ENCODE measurements at regions not wholly inside any gene's neighbourhood (a gene's known extent, or its start where the extent isn't known, plus 50 kb on each side); places are given as distances from the start of the nearest gene placed in this dataset.
"Not testable (repeated sequence)": the region's sequence is repeated elsewhere in the genome, so short reads cannot be mapped to it uniquely, and the experiment has no call there.

DNA sequence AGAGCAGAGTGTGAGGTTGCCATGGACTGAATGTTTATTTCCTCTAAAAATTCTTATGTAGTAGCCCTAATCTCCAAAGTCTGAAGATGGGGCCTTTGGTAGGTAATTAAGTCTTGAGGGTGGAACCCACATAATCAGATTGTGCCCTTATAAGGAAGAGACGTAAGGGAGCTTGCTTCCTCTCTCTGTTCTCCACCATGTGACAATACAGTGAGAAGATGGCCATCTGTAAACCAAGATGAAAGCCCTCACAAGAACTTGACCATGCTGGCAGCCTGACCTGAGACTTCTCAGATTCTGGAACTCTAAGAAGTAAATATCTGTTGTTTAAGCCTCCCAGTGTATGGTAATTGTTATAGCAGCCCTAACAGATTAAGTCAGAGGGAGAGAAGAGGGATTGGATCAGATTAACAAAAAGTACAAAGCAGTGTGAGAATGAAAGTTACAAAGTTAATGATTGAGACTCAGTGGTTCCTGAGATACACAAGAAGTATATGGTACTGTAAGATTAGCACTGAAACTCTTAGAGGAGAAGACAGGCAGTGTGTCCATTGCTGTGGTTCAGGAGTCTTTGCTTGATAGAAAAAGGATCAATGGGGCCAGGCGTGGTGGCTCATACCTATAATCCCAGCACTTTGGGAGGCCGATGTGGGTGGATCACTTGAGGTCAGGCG lies 82.5 kb upstream of the GC start:
- Histone ChIP-seq H3K4me2 (ENCODE audit: low read depth, low read length, poor library complexity, severe bottlenecking) (no peak overlapping the region), H4K20me1 (ENCODE audit: insufficient read depth, low read depth, low read length) (no peaks in the 10 kb centered on the region), H3K36me3 (ENCODE audit: insufficient read depth, low read length) (no peaks in the 10 kb centered on the region), H3K4me3 (ENCODE audit: low read length) (no peak overlapping the region), H3K27ac (ENCODE audit: low read length) (no peak overlapping the region), H3K4me1 (ENCODE audit: low read length) (no peaks in the 10 kb centered on the region), H3K9ac (ENCODE audit: low read length) (no peak overlapping the region), H3K27me3 (ENCODE audit: low read length) (no peaks in the 10 kb centered on the region), H3K9me2 (replicated peaks; ENCODE audit: insufficient read depth, low read length) (no peaks in the 10 kb centered on the region), H3K9me3 (ENCODE audit: low read length) (peaks cover 11% of the 10 kb centered on the region), H3K79me2 (ENCODE audit: low read length) (no peaks in the 10 kb centered on the region), H2AFZ (ENCODE audit: low read length) (no peak overlapping the region)
- no peak for DNase-seq

DNA sequence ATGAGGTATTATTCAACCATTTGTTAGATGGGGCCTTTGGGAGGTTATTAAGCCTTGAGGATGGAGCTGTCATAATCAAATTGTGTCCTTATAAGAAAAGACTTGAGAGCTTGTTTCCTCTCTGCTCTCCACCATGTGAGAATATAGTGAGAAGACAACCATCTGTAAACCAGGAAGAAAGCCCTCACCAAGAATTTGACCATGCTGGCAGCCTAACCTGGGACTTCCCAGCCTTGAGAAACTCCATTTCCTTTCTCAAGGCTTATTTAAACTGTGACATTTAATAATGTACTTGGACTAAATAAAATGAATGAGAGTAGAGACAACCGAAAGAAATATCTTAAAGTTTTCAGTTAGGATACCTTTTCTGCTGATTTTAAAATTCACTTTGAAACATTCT lies 83.7 kb upstream of the GC start:
- H3K4me3 ChIP-seq (ENCODE audit: low read length): no peak overlapping the region
- no peaks in the 10 kb centered on the region for H3K9me2 ChIP-seq (replicated peaks; ENCODE audit: insufficient read depth, low read length)
- no peak for DNase-seq
- no peaks in the 10 kb centered on the region for H3K27me3 ChIP-seq (ENCODE audit: low read length)
- peaks cover 6% of the 10 kb centered on the region; the same call in 1 of the 2 replicates for H3K9me3 ChIP-seq (ENCODE audit: low read length)
- no peaks in the 10 kb centered on the region for H3K79me2 ChIP-seq (ENCODE audit: low read length)
- no peak overlapping the region for H3K9ac ChIP-seq (ENCODE audit: low read length)
- no peaks in the 10 kb centered on the region for H3K4me1 ChIP-seq (ENCODE audit: low read length)
- H2AFZ ChIP-seq (ENCODE audit: low read length): no peak overlapping the region
- no peak overlapping the region for H3K27ac ChIP-seq (ENCODE audit: low read length)
- H4K20me1 ChIP-seq (ENCODE audit: insufficient read depth, low read depth, low read length): no peaks in the 10 kb centered on the region
- no peak overlapping the region for H3K4me2 ChIP-seq (ENCODE audit: low read depth, low read length, poor library complexity, severe bottlenecking)
- no peaks in the 10 kb centered on the region for H3K36me3 ChIP-seq (ENCODE audit: insufficient read depth, low read length)

DNA sequence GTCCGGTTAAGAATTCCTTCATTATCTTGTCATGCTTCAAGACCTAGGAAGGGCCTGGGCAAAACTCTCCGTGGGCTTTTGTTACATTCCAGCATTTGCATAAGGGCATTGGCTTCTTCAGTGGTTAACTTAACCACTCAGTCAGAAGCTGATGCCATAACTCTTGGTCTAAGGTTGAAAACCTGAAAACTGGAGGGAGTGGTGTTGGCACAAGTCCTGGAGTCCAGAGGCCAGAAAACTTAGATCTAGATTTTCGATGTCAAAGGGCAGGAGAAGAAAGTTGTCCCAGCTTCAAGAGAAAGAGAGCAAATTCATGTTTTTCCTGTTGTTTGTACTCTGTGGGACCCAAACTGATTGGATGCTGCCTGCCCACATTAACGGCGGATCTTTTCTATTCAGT lies 86.6 kb upstream of the GC start:
- Histone ChIP-seq H3K9ac (ENCODE audit: low read length) (no peak overlapping the region), H3K4me2 (ENCODE audit: low read depth, low read length, poor library complexity, severe bottlenecking) (no peak overlapping the region), H3K27ac (ENCODE audit: low read length) (no peak overlapping the region), H3K9me2 (replicated peaks; ENCODE audit: insufficient read depth, low read length) (no peaks in the 10 kb centered on the region), H3K27me3 (ENCODE audit: low read length) (no peaks in the 10 kb centered on the region), H3K4me1 (ENCODE audit: low read length) (no peaks in the 10 kb centered on the region), H2AFZ (ENCODE audit: low read length) (no peak overlapping the region), H3K79me2 (ENCODE audit: low read length) (no peaks in the 10 kb centered on the region), H3K4me3 (ENCODE audit: low read length) (no peak overlapping the region), H3K9me3 (ENCODE audit: low read length) (no peaks in the 10 kb centered on the region), H4K20me1 (ENCODE audit: insufficient read depth, low read depth, low read length) (no peaks in the 10 kb centered on the region), H3K36me3 (ENCODE audit: insufficient read depth, low read length) (no peaks in the 10 kb centered on the region)
- DNase-seq: no peak

DNA sequence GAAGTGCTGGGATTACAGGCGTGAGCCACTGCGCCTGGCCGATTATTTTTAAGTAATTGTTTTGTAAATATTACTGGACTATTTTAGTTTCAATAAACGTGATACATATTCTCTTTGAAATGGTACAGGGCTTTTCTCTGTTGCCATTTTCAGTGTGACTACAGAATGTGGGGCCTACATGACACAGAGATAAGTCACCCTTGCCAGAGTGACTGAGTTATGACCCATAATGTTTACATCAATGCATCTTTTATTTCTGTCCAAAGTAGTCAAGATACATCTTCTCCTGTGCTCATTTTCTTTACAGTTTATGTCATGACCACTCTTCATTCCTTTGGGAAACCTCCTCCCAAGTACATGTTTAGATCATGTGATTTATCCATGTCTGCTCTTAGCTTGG lies 88.3 kb upstream of the GC start:
- Histone ChIP-seq H3K27ac (ENCODE audit: low read length) (no peak overlapping the region), H3K27me3 (ENCODE audit: low read length) (no peaks in the 10 kb centered on the region), H3K9ac (ENCODE audit: low read length) (no peak overlapping the region), H3K9me3 (ENCODE audit: low read length) (no peaks in the 10 kb centered on the region), H3K4me3 (ENCODE audit: low read length) (no peak overlapping the region), H3K4me1 (ENCODE audit: low read length) (no peaks in the 10 kb centered on the region), H4K20me1 (ENCODE audit: insufficient read depth, low read depth, low read length) (no peaks in the 10 kb centered on the region), H3K4me2 (ENCODE audit: low read depth, low read length, poor library complexity, severe bottlenecking) (no peak overlapping the region), H3K36me3 (ENCODE audit: insufficient read depth, low read length) (no peaks in the 10 kb centered on the region), H2AFZ (ENCODE audit: low read length) (no peak overlapping the region), H3K79me2 (ENCODE audit: low read length) (no peaks in the 10 kb centered on the region), H3K9me2 (replicated peaks; ENCODE audit: insufficient read depth, low read length) (no peaks in the 10 kb centered on the region)
- DNase-seq: no peak

DNA sequence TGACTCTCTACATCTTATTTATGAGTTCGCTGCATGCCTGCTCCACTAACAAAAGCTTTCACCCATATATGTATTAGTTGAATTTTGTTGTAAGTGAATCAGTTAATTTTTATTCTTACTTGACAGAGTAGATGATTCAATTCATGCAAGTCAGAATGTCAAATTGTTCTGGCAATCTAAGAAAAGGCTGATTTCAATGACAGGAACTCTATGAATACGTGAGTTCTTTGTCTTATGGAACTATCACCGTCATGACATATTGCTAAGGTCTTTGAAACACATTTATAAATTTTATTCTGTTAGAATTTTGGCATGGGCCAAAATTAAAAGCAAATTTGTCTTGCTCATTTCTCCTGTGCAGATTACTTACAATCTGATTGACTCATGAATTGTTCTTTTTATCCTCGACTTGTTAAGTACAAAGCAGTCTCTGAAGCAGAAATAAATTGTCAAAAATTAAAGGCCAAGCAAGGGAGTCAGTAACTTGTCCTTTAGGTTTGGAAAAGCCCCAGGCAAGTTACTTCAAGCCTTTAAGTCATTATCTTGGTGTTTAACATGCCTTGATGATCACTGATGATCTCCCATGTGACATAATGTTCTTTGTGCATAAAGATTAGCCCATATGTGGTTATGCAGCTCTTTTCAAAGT lies 89.0 kb upstream of the GC start:
- Histone ChIP-seq H3K27ac (ENCODE audit: low read length) (no peak overlapping the region), H3K79me2 (ENCODE audit: low read length) (no peaks in the 10 kb centered on the region), H4K20me1 (ENCODE audit: insufficient read depth, low read depth, low read length) (no peaks in the 10 kb centered on the region), H3K9me3 (ENCODE audit: low read length) (no peaks in the 10 kb centered on the region), H3K36me3 (ENCODE audit: insufficient read depth, low read length) (no peaks in the 10 kb centered on the region), H2AFZ (ENCODE audit: low read length) (no peak overlapping the region), H3K4me2 (ENCODE audit: low read depth, low read length, poor library complexity, severe bottlenecking) (no peak overlapping the region), H3K9ac (ENCODE audit: low read length) (no peak overlapping the region), H3K9me2 (replicated peaks; ENCODE audit: insufficient read depth, low read length) (no peaks in the 10 kb centered on the region), H3K4me3 (ENCODE audit: low read length) (no peak overlapping the region), H3K27me3 (ENCODE audit: low read length) (no peaks in the 10 kb centered on the region), H3K4me1 (ENCODE audit: low read length) (no peaks in the 10 kb centered on the region)
- DNase-seq: no peak

DNA sequence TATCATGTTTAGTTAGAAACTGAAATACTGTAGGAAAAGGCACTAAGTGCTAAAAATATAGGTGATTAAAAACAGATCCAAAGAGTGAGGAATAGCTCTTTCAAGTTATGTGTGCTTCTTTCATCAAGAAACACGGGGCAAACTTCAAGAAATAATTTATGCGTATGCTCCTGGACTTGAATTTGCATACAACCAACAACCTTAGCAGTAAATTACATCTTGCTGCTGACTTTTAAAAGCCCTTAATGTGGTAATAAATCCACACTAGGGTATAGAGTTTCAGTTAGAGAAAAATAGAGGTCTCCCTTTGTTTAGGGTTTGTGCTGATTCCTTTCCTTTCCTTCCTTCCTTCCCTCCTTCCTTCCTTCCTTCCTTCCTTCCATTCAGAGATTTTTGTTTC lies 94.5 kb upstream of the GC start:
- Histone ChIP-seq H3K4me3 (ENCODE audit: low read length) (no peak overlapping the region), H3K4me2 (ENCODE audit: low read depth, low read length, poor library complexity, severe bottlenecking) (no peak overlapping the region)
- no peak for DNase-seq

DNA sequence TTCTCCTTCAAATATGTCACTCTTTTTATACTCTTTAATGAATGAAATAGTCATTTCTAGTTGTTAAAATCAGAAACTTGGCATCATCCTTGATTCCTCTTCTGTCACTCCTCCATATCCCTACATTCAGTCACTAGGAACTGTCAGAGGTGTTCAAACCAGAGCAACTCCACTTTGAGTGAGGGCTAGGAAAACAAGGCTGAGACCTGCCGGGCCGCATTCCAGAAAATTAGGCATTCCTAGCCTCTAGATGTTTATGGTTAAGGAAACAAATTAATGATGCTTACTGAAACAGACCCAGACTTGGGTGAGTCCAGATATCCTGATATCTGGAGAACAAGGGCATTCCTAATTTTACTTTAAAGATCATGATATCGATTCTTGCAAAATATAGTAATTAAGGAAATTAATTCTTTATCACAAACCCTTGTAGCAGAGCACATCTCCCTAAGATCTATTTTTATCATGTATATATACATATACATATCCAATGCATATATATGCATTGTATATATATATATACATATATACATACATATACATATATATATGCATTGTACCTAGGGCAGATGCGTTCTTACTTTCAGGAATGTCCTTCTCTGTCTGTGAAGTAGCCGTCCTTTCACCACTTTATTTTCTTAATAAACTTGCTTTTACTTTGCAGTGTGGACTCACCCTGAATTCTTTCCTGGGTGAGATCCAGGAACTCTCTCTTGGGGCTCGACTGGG lies 98.4 kb upstream of the GC start:
- H3K9me3 ChIP-seq (ENCODE audit: low read length): no peaks in the 10 kb centered on the region
- no peak overlapping the region for H3K9ac ChIP-seq (ENCODE audit: low read length)
- no peaks in the 10 kb centered on the region for H3K9me2 ChIP-seq (replicated peaks; ENCODE audit: insufficient read depth, low read length)
- no peaks in the 10 kb centered on the region for H3K79me2 ChIP-seq (ENCODE audit: low read length)
- H3K27ac ChIP-seq (ENCODE audit: low read length): no peak overlapping the region
- H3K4me3 ChIP-seq (ENCODE audit: low read length): no peak overlapping the region
- no peak for DNase-seq
- no peak overlapping the region for H3K4me2 ChIP-seq (ENCODE audit: low read depth, low read length, poor library complexity, severe bottlenecking)
- no peaks in the 10 kb centered on the region for H4K20me1 ChIP-seq (ENCODE audit: insufficient read depth, low read depth, low read length)
- no peaks in the 10 kb centered on the region for H3K27me3 ChIP-seq (ENCODE audit: low read length)
- H3K36me3 ChIP-seq (ENCODE audit: insufficient read depth, low read length): no peaks in the 10 kb centered on the region
- no peaks in the 10 kb centered on the region for H3K4me1 ChIP-seq (ENCODE audit: low read length)
- no peak overlapping the region for H2AFZ ChIP-seq (ENCODE audit: low read length)

More for the DNA sequence above, 94.5 kb upstream of the GC start:
- H2AFZ ChIP-seq (ENCODE audit: low read length): no peak overlapping the region
- H3K27ac ChIP-seq (ENCODE audit: low read length): no peak overlapping the region
- H3K4me1 ChIP-seq (ENCODE audit: low read length): no peaks in the 10 kb centered on the region
- H3K79me2 ChIP-seq (ENCODE audit: low read length): no peaks in the 10 kb centered on the region
- H3K27me3 ChIP-seq (ENCODE audit: low read length): no peaks in the 10 kb centered on the region
- H3K9me3 ChIP-seq (ENCODE audit: low read length): no peaks in the 10 kb centered on the region
- no peaks in the 10 kb centered on the region for H4K20me1 ChIP-seq (ENCODE audit: insufficient read depth, low read depth, low read length)
- H3K9ac ChIP-seq (ENCODE audit: low read length): no peak overlapping the region
- H3K36me3 ChIP-seq (ENCODE audit: insufficient read depth, low read length): no peaks in the 10 kb centered on the region
- H3K9me2 ChIP-seq (replicated peaks; ENCODE audit: insufficient read depth, low read length): no peaks in the 10 kb centered on the region

DNA sequence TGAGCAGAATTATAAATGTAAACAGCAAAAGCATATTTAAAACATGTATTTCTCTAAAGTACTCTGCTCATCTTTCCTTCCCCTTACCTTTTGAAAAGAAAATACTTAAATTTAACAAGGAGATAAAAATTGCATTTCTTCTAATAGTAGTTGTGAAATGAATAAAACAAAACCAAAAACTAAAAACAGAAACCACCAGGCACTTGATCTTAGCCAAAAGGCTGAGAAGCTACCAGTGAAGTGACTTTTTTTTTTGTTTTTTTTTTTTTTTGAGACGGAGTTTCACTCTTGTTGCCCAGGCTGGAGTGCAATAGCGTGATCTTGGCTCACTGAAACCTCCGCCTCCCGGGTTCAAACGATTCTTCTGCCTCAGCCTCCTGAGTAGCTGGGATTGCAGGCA lies 116.5 kb upstream of the GC start:
- H2AFZ ChIP-seq (ENCODE audit: low read length); H3K9me3 ChIP-seq (ENCODE audit: low read length); H3K4me2 ChIP-seq (ENCODE audit: low read depth, low read length, poor library complexity, severe bottlenecking); H3K79me2 ChIP-seq (ENCODE audit: low read length); H3K36me3 ChIP-seq (ENCODE audit: insufficient read depth, low read length); H3K9ac ChIP-seq (ENCODE audit: low read length); DNase-seq; H3K27me3 ChIP-seq (ENCODE audit: low read length); H4K20me1 ChIP-seq (ENCODE audit: insufficient read depth, low read depth, low read length); H3K4me3 ChIP-seq (ENCODE audit: low read length); H3K4me1 ChIP-seq (ENCODE audit: low read length); H3K9me2 ChIP-seq (replicated peaks; ENCODE audit: insufficient read depth, low read length); H3K27ac ChIP-seq (ENCODE audit: low read length): not testable (repeated sequence)
